ENCODE measurements at regions not wholly inside any gene's neighbourhood (a gene's known extent, or its start where the extent isn't known, plus 50 kb on each side); places are given as distances from the start of the nearest gene placed in this dataset.

- Histone ChIP-seq H2AK5ac (ENCODE audit: insufficient read length, low read length) (no peak overlapping the region), H2AFZ (ENCODE audit: low read length) (peak overlapping the region; percentile 2), H3K9ac (ENCODE audit: extremely low read depth, insufficient read length, low read length) (no peak overlapping the region), H3K14ac (ENCODE audit: insufficient read depth, low read length) (peak overlapping the region; percentile 44), H2BK12ac (ENCODE audit: insufficient read length, low read depth, low read length) (no peak overlapping the region), H3K18ac (ENCODE audit: insufficient read length, low read depth, low read length) (peak overlapping the region; percentile 10), H4K91ac (ENCODE audit: insufficient read length, low read depth, low read length) (no peak overlapping the region), H3K4me1 (ENCODE audit: insufficient read depth, low read length) (no peaks in the 10 kb centered on the region), H3K4ac (ENCODE audit: low read depth, low read length) (no peak overlapping the region), H4K8ac (replicated peaks; ENCODE audit: insufficient read length, low read depth, low read length) (no peak overlapping the region), H3K27ac (ENCODE audit: insufficient read length, low read depth, low read length) (no peak overlapping the region), H2BK120ac (ENCODE audit: low read depth, low read length, poor library complexity, severe bottlenecking) (no peak overlapping the region), H3K23me2 (ENCODE audit: insufficient read length, low read depth, low read length, poor library complexity, severe bottlenecking) (no peaks in the 10 kb centered on the region), H2BK5ac (ENCODE audit: insufficient read length, low read length) (no peak overlapping the region), H2BK20ac (ENCODE audit: low read depth, low read length, poor library complexity, severe bottlenecking) (no peak overlapping the region), H3K9me3 (ENCODE audit: control insufficient read depth, low read depth, low read length) (no peaks in the 10 kb centered on the region), H3K79me2 (ENCODE audit: insufficient read depth, low read length) (no peaks in the 10 kb centered on the region), H3K23ac (ENCODE audit: insufficient read length, low read depth, low read length) (no peak overlapping the region), H4K5ac (ENCODE audit: insufficient read length, low read depth, low read length) (no peak overlapping the region), H4K20me1 (ENCODE audit: control insufficient read depth, insufficient read depth, insufficient read length) (no peaks in the 10 kb centered on the region), H3K79me1 (ENCODE audit: insufficient read depth, low read depth, low read length, poor library complexity, severe bottlenecking) (no peaks in the 10 kb centered on the region), H3K4me2 (ENCODE audit: insufficient read depth, insufficient read length, low read length) (no peak overlapping the region), H3T11ph (ENCODE audit: low read length) (no peak overlapping the region), H3K27me3 (ENCODE audit: insufficient read depth, low read length) (no peaks in the 10 kb centered on the region), H2BK15ac (ENCODE audit: low read depth, low read length) (no peak overlapping the region), H3K56ac (ENCODE audit: insufficient read length, low read depth, low read length) (no peak overlapping the region)
- peaks cover 24 to 28% of the 10 kb centered on the region in 2 experiments for H3K9me3 Mint-ChIP-seq
- peaks cover 17 to 23% of the 10 kb centered on the region in 2 experiments for H3K4me1 Mint-ChIP-seq
- H3K27me3 Mint-ChIP-seq (ENCODE audit: low read depth), result no peaks in the 10 kb centered on the region; the same call in 1 of the 2 replicates
- H3K27ac Mint-ChIP-seq, result no peak overlapping the region; a peak in 1 of 7 replicates
- TF ChIP-seq CTCF (conservative IDR thresholded peaks at IDR 0.05), result no peak; the same call in 2 of the 3 replicates
- no CpG with 5 or more reads among the region's 6 CpGs for WGBS (ENCODE audit: extremely low coverage, insufficient read length, low lambda C conversion rate)
- DNase-seq, result peak; percentile 64
- H3K36me3 Mint-ChIP-seq (ENCODE audit: insufficient read depth in 1 of 3, low read depth in 3 of 3), result peaks cover 3 to 29% (median 7%) of the 10 kb centered on the region in 3 experiments
- no peak overlapping the region for H3K4me3 Mint-ChIP-seq
Measured at GRCh38 chr4:63589796-63590195, 819.5 kb downstream of the TECRL start.

All from H9 (cell line).